GM21367 (cell line): ENCODE measurements at regions not wholly inside any gene's neighbourhood (a gene's known extent, or its start where the extent isn't known, plus 50 kb on each side); places are given as distances from the start of the nearest gene placed in this dataset.

Experiments
- ATAC-seq: cut with Tn5 transposase; IDR thresholded peaks from one replicate; pipeline ENCODE4 v1.9.1; 2021; ENCODE audit not compliant: unreplicated experiment

GRCh38 chr12:111201495-111202236 lies 167.2 kb downstream of the PHETA1 start:
- no peak for ATAC-seq

GRCh38 chr12:111201036-111201435 lies 167.9 kb downstream of the PHETA1 start:
- ATAC-seq = no peak

GRCh38 chr12:111197376-111197944 lies 171.4 kb downstream of the PHETA1 start:
- ATAC-seq = no peak

- no peak for ATAC-seq
Observed at GRCh38 chr12:111196532-111196931, 172.4 kb downstream of the PHETA1 start.

GRCh38 chr12:111195316-111195715 lies 173.6 kb downstream of the PHETA1 start:
- ATAC-seq = no peak

GRCh38 chr12:111194703-111195051 lies 174.2 kb downstream of the PHETA1 start:
- ATAC-seq = no peak

GRCh38 chr12:111193977-111194702 lies 174.8 kb downstream of the PHETA1 start:
- no peak for ATAC-seq

GRCh38 chr12:111193496-111193895 lies 175.4 kb downstream of the PHETA1 start:
- ATAC-seq = no peak

- ATAC-seq = no peak
Observed at GRCh38 chr12:111193067-111193466, 175.8 kb downstream of the PHETA1 start.

- no peak for ATAC-seq
Observed at GRCh38 chr12:111192647-111193046, 176.2 kb downstream of the PHETA1 start.

- ATAC-seq = no peak
Observed at GRCh38 chr12:111190741-111191526, 178.0 kb downstream of the PHETA1 start.

GRCh38 chr12:111189792-111190191 lies 179.1 kb downstream of the PHETA1 start:
- no peak for ATAC-seq

GRCh38 chr12:111188436-111188835 lies 180.5 kb downstream of the PHETA1 start:
- no peak for ATAC-seq

GRCh38 chr12:111186347-111186746 lies 182.5 kb downstream of the PHETA1 start:
- ATAC-seq = no peak

GRCh38 chr12:111185889-111186227 lies 183.0 kb downstream of the PHETA1 start:
- ATAC-seq = no peak

- no peak for ATAC-seq
Observed at GRCh38 chr12:111185206-111185888, 183.5 kb downstream of the PHETA1 start.

- ATAC-seq = no peak
Observed at GRCh38 chr12:111184161-111184560, 184.7 kb downstream of the PHETA1 start.

GRCh38 chr12:111183094-111183493 lies 185.8 kb downstream of the PHETA1 start:
- ATAC-seq = no peak

GRCh38 chr12:111182382-111182781 lies 186.5 kb downstream of the PHETA1 start:
- ATAC-seq = no peak

GRCh38 chr12:111181143-111181726 lies 187.7 kb downstream of the PHETA1 start:
- no peak for ATAC-seq
